MM.1S (cell line): ENCODE measurements at regions not wholly inside any gene's neighbourhood (a gene's known extent, or its start where the extent isn't known, plus 50 kb on each side); places are given as distances from the start of the nearest gene placed in this dataset.

Experiments
- CTCF ChIP-seq: fragments of 300-600 bp; sonication (generic); IDR thresholded peaks from 2 replicates; pipeline ENCODE4 v1.5.1; 2016; ENCODE audit warnings: antibody characterized with exemption, low read length, mixed read lengths
- EZH2 ChIP-seq: fragments of 300-600 bp; sonication (generic); optimal IDR thresholded peaks from 2 replicates; pipeline ENCODE3; 2017; ENCODE audit warnings: low read depth, mild to moderate bottlenecking, antibody characterized with exemption, low read length, mixed read lengths
- EZH2phosphoT487 ChIP-seq: fragments of 300-600 bp; sonication (generic); IDR thresholded peaks from 2 replicates; pipeline ENCODE4 v1.6.1; 2018; ENCODE audit warnings: antibody characterized with exemption, low read length

GRCh38 chr12:14068961-14069360 lies 87.6 kb upstream of the GRIN2B start:
- no peak for TF ChIP-seq CTCF
- TF ChIP-seq EZH2phosphoT487: no peak
- TF ChIP-seq EZH2: no peak
